H9 (cell line): ENCODE measurements at regions not wholly inside any gene's neighbourhood (a gene's known extent, or its start where the extent isn't known, plus 50 kb on each side); places are given as distances from the start of the nearest gene placed in this dataset.

Experiments used
- DNase-seq: peaks from one replicate; pipeline ENCODE4 v3.0.0-alpha.2; 2017
- H2AFZ ChIP-seq: one replicate; pipeline ENCODE4 v1.6.1; 2013; ENCODE audit warnings: mild to moderate bottlenecking, low read length, control low read depth, moderate library complexity
- H2AK5ac ChIP-seq: 2 replicates; pipeline ENCODE4 v1.6.1; 2013; ENCODE audit warnings: low read length, control low read depth, mixed read lengths; ENCODE audit not compliant: insufficient read length
- H2BK120ac ChIP-seq: one replicate; pipeline ENCODE4 v1.6.1; 2013; ENCODE audit warnings: low read depth, mild to moderate bottlenecking, low read length, control low read depth, inconsistent platforms; ENCODE audit not compliant: poor library complexity, severe bottlenecking
- H2BK12ac ChIP-seq: 2 replicates; pipeline ENCODE4 v1.6.1; 2013; ENCODE audit warnings: low read length, control low read depth, mixed read lengths, low read depth; ENCODE audit not compliant: insufficient read length
- H2BK15ac ChIP-seq: 2 replicates; pipeline ENCODE4 v1.6.1; 2013; ENCODE audit warnings: low read depth, low read length, control low read depth
- H2BK20ac ChIP-seq: one replicate; pipeline ENCODE4 v1.6.1; 2013; ENCODE audit warnings: low read depth, mild to moderate bottlenecking, low read length, control low read depth, inconsistent platforms; ENCODE audit not compliant: poor library complexity, severe bottlenecking
- H2BK5ac ChIP-seq: 2 replicates; pipeline ENCODE4 v1.6.1; 2013; ENCODE audit warnings: low read length, control low read depth, mixed read lengths; ENCODE audit not compliant: insufficient read length
- H3K14ac ChIP-seq: 2 replicates; pipeline ENCODE4 v1.6.1; 2013; ENCODE audit warnings: low read length, control low read depth; ENCODE audit not compliant: insufficient read depth
- H3K18ac ChIP-seq: 2 replicates; pipeline ENCODE4 v1.6.1; 2013; ENCODE audit warnings: low read depth, mild to moderate bottlenecking, mixed read lengths, low read length, control low read depth; ENCODE audit not compliant: insufficient read length
- H3K23ac ChIP-seq: 2 replicates; pipeline ENCODE4 v1.6.1; 2013; ENCODE audit warnings: low read length, control low read depth, mixed read lengths, low read depth; ENCODE audit not compliant: insufficient read length
- H3K23me2 ChIP-seq: 2 replicates; pipeline ENCODE4 v1.6.1; 2013; ENCODE audit warnings: low read depth, mild to moderate bottlenecking, mixed read lengths, low read length, control low read depth; ENCODE audit not compliant: insufficient read length, poor library complexity, severe bottlenecking
- H3K27ac ChIP-seq: 2 replicates; pipeline ENCODE4 v1.5.1; 2013; ENCODE audit warnings: low read length, control low read depth, mixed read lengths, low read depth; ENCODE audit not compliant: insufficient read length
- H3K27me3 ChIP-seq: 2 replicates; pipeline ENCODE4 v1.6.1; 2013; ENCODE audit warnings: low read length, control low read depth, inconsistent platforms; ENCODE audit not compliant: insufficient read depth
- H3K4ac ChIP-seq: 2 replicates; pipeline ENCODE4 v1.6.1; 2013; ENCODE audit warnings: low read depth, mild to moderate bottlenecking, control low read depth, inconsistent platforms, low read length, moderate library complexity
- H3K4me1 ChIP-seq: 2 replicates; pipeline ENCODE4 v1.6.1; 2013; ENCODE audit warnings: low read length, control low read depth, inconsistent platforms; ENCODE audit not compliant: insufficient read depth
- H3K4me2 ChIP-seq: 2 replicates; pipeline ENCODE4 v1.6.1; 2013; ENCODE audit warnings: low read length, control low read depth, mixed read lengths; ENCODE audit not compliant: insufficient read length, insufficient read depth
- H3K56ac ChIP-seq: 2 replicates; pipeline ENCODE4 v1.6.1; 2013; ENCODE audit warnings: low read depth, mild to moderate bottlenecking, mixed read lengths, low read length, control low read depth; ENCODE audit not compliant: insufficient read length
- H3K79me1 ChIP-seq: 2 replicates; pipeline ENCODE4 v1.6.1; 2013; ENCODE audit warnings: low read depth, mild to moderate bottlenecking, moderate library complexity, low read length, control low read depth, inconsistent platforms; ENCODE audit not compliant: insufficient read depth, poor library complexity, severe bottlenecking
- H3K79me2 ChIP-seq: 2 replicates; pipeline ENCODE4 v1.6.1; 2013; ENCODE audit warnings: low read length, control low read depth, inconsistent platforms; ENCODE audit not compliant: insufficient read depth
- H3K9ac ChIP-seq: 2 replicates; pipeline ENCODE4 v1.6.1; 2013; ENCODE audit warnings: low read length, control low read depth, mixed read lengths; ENCODE audit not compliant: insufficient read length; ENCODE audit errors: extremely low read depth
- H3K9me3 ChIP-seq: one replicate; pipeline ENCODE4 v1.6.1; 2013; ENCODE audit warnings: low read depth, low read length, inconsistent platforms; ENCODE audit not compliant: control insufficient read depth
- H3T11ph ChIP-seq: one replicate; pipeline ENCODE4 v1.6.1; 2013; ENCODE audit warnings: mild to moderate bottlenecking, low read length, control low read depth, inconsistent platforms
- H4K20me1 ChIP-seq: one replicate; pipeline ENCODE4 v1.6.1; 2013; ENCODE audit not compliant: control insufficient read depth, insufficient read length, insufficient read depth
- H4K5ac ChIP-seq: 2 replicates; pipeline ENCODE4 v1.6.1; 2013; ENCODE audit warnings: low read depth, mild to moderate bottlenecking, mixed read lengths, low read length, control low read depth; ENCODE audit not compliant: insufficient read length
- H4K8ac ChIP-seq: replicated peaks from 2 replicates; pipeline ENCODE4 v1.6.1; 2013; ENCODE audit warnings: low read length, control low read depth, mixed read lengths, low read depth; ENCODE audit not compliant: insufficient read length
- H4K91ac ChIP-seq: 2 replicates; pipeline ENCODE4 v1.6.1; 2013; ENCODE audit warnings: low read depth, mild to moderate bottlenecking, moderate library complexity, mixed read lengths, low read length, control low read depth; ENCODE audit not compliant: insufficient read length
- H3K27ac Mint-ChIP-seq, 3 experiments: 2 replicates in 2 of 3; 3 replicates in 1 of 3; pipeline ENCODE4 v1.8.0; 2020 to 2021; ENCODE audit warnings: mixed read lengths in 3 of 3, mild to moderate bottlenecking in 1 of 3, moderate library complexity in 1 of 3
- H3K27me3 Mint-ChIP-seq: 2 replicates; pipeline ENCODE4 v1.8.0; 2021; ENCODE audit warnings: low read depth, mild to moderate bottlenecking, moderate library complexity, mixed read lengths
- H3K36me3 Mint-ChIP-seq, 3 experiments: 2 replicates in 2 of 3; 3 replicates in 1 of 3; pipeline ENCODE4 v1.8.0; 2020 to 2021; ENCODE audit warnings: low read depth in 3 of 3, mixed read lengths in 3 of 3; ENCODE audit not compliant: insufficient read depth in 1 of 3
- H3K4me1 Mint-ChIP-seq, 2 experiments: 2 replicates each; pipeline ENCODE4 v1.8.0; 2020; ENCODE audit warnings: mixed read lengths in 2 of 2
- H3K4me3 Mint-ChIP-seq, 2 experiments: 2 replicates in 1 of 2; 3 replicates in 1 of 2; pipeline ENCODE4 v1.8.0; 2020 to 2021; ENCODE audit warnings: mild to moderate bottlenecking in 2 of 2, mixed read lengths in 2 of 2, moderate library complexity in 1 of 2
- H3K9me3 Mint-ChIP-seq, 2 experiments: 2 replicates in 1 of 2; 3 replicates in 1 of 2; pipeline ENCODE4 v1.8.0; 2020; ENCODE audit warnings: mild to moderate bottlenecking in 2 of 2, mixed read lengths in 2 of 2, moderate library complexity in 1 of 2
- WGBS: extraction: QIAGEN DNeasy Blood & Tissue Kit; methylation state at CpG from one replicate; pipeline ENCODE4 v1.1.7; 2013; ENCODE audit warnings: missing lambda C conversion rate, low lambda C conversion rate, mixed read lengths; ENCODE audit not compliant: insufficient read length; ENCODE audit errors: extremely low coverage; 5-methylcytosine and 5-hydroxymethylcytosine counted together
- TF ChIP-seq, protein P1 (sequence below): fragments of 200-600 bp; sonication (generic); conservative IDR thresholded peaks from 3 replicates; pipeline ENCODE4 v1.8.0; 2021; ENCODE audit warnings: antibody characterized with exemption, mild to moderate bottlenecking

GRCh38 chr2:100200985-100201384 lies 58.6 kb upstream of the AFF3 start:
- Histone ChIP-seq H3K27ac (no peak overlapping the region), H3K4ac (no peak overlapping the region), H4K91ac (no peak overlapping the region), H2AK5ac (no peak overlapping the region), H3K27me3 (no peaks in the 10 kb centered on the region), H3K23ac (no peak overlapping the region), H2BK120ac (no peak overlapping the region), H4K8ac (no peak overlapping the region), H2BK5ac (no peak overlapping the region), H4K5ac (no peak overlapping the region), H3K79me1 (no peaks in the 10 kb centered on the region), H3K79me2 (no peaks in the 10 kb centered on the region), H4K20me1 (no peaks in the 10 kb centered on the region), H3T11ph (no peak overlapping the region), H3K4me1 (peaks cover 2% of the 10 kb centered on the region; the same call in 1 of the 2 replicates), H3K23me2 (no peaks in the 10 kb centered on the region), H3K56ac (no peak overlapping the region), H3K9ac (no peak overlapping the region), H2BK12ac (no peak overlapping the region), H2BK15ac (no peak overlapping the region), H3K14ac (no peak overlapping the region), H3K9me3 (no peaks in the 10 kb centered on the region), H2AFZ (no peak overlapping the region), H3K18ac (no peak overlapping the region), H3K4me2 (no peak overlapping the region), H2BK20ac (no peak overlapping the region)
- WGBS: no CpG with 5 or more reads among the region's 4 CpGs
- no peak for DNase-seq
- H3K4me1 Mint-ChIP-seq: peaks cover 8 to 15% of the 10 kb centered on the region in 2 experiments
- no peaks in the 10 kb centered on the region for H3K36me3 Mint-ChIP-seq
- no peak overlapping the region for H3K4me3 Mint-ChIP-seq
- H3K9me3 Mint-ChIP-seq: no peaks in the 10 kb centered on the region
- TF ChIP-seq, protein P1, sequence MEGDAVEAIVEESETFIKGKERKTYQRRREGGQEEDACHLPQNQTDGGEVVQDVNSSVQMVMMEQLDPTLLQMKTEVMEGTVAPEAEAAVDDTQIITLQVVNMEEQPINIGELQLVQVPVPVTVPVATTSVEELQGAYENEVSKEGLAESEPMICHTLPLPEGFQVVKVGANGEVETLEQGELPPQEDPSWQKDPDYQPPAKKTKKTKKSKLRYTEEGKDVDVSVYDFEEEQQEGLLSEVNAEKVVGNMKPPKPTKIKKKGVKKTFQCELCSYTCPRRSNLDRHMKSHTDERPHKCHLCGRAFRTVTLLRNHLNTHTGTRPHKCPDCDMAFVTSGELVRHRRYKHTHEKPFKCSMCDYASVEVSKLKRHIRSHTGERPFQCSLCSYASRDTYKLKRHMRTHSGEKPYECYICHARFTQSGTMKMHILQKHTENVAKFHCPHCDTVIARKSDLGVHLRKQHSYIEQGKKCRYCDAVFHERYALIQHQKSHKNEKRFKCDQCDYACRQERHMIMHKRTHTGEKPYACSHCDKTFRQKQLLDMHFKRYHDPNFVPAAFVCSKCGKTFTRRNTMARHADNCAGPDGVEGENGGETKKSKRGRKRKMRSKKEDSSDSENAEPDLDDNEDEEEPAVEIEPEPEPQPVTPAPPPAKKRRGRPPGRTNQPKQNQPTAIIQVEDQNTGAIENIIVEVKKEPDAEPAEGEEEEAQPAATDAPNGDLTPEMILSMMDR: no peak
- H3K27ac Mint-ChIP-seq: no peak overlapping the region
- peaks cover 20% of the 10 kb centered on the region for H3K27me3 Mint-ChIP-seq
